IMR-90 (cell line): ENCODE measurements at regions not wholly inside any gene's neighbourhood (a gene's known extent, or its start where the extent isn't known, plus 50 kb on each side); places are given as distances from the start of the nearest gene placed in this dataset.

Experiments
- ATAC-seq: fragments of 200-7000 bp; cut with Tn5 transposase; 2 replicates; pipeline ENCODE4 v1.9.1; 2020; ENCODE audit warnings: low read depth, mild to moderate bottlenecking, moderate library complexity
- BruUV-seq: library from RNA; stranded (reverse); fragments of 400-500 nt; replicated peaks from 2 replicates; lab custom pipeline; 2021; lab: Mats Ljungman, UMichigan
- CTCF ChIA-PET: fragments of 300-600 bp; formaldehyde crosslinking; extraction: SDS; loops from one replicate; lab custom pipeline; 2021; ENCODE audit warnings: antibody characterized with exemption; lab: Yijun Ruan, JAX
- POLR2A ChIA-PET: fragments of 300-600 bp; sonication (Branson Sonifier 250); formaldehyde crosslinking; loops from one replicate; lab custom pipeline; 2022; ENCODE audit warnings: antibody characterized with exemption; ENCODE audit not compliant: unreplicated experiment; lab: Charles Lee
- DNase-seq: peaks from one replicate; pipeline ENCODE4 v3.0.0; 2013
- H2AFZ ChIP-seq: replicated peaks from 2 replicates; pipeline ENCODE3; 2013; ENCODE audit warnings: low read length, mild to moderate bottlenecking; ENCODE audit not compliant: poor library complexity
- H2AK5ac ChIP-seq: 2 replicates; pipeline ENCODE4 v1.6.1; 2013; ENCODE audit warnings: low read depth, low read length, inconsistent platforms
- H2AK9ac ChIP-seq: replicated peaks from 2 replicates; pipeline ENCODE3; 2013; ENCODE audit warnings: mild to moderate bottlenecking, low read depth, low read length, moderate library complexity; ENCODE audit not compliant: poor library complexity
- H2BK120ac ChIP-seq: 2 replicates; pipeline ENCODE4 v1.6.1; 2013; ENCODE audit warnings: low read depth, low read length, inconsistent platforms
- H2BK15ac ChIP-seq: 3 replicates; pipeline ENCODE4 v1.6.1; 2013; ENCODE audit warnings: low read depth, low read length, inconsistent platforms
- H2BK20ac ChIP-seq: 2 replicates; pipeline ENCODE4 v1.6.1; 2013; ENCODE audit warnings: low read depth, mild to moderate bottlenecking, inconsistent platforms, low read length, moderate library complexity
- H2BK5ac ChIP-seq: 2 replicates; pipeline ENCODE4 v1.6.1; 2013; ENCODE audit warnings: mild to moderate bottlenecking, low read depth, low read length, inconsistent platforms; ENCODE audit not compliant: poor library complexity, severe bottlenecking
- H3K14ac ChIP-seq: replicated peaks from 2 replicates; pipeline ENCODE4 v1.6.1; 2013; ENCODE audit warnings: low read depth, low read length, inconsistent platforms
- H3K18ac ChIP-seq: 2 replicates; pipeline ENCODE4 v1.6.1; 2013; ENCODE audit warnings: low read depth, low read length, control low read depth
- H3K23ac ChIP-seq: 2 replicates; pipeline ENCODE4 v1.6.1; 2013; ENCODE audit warnings: low read depth, low read length, inconsistent platforms
- H3K27ac ChIP-seq: 2 replicates; pipeline ENCODE4 v1.5.1; 2013; ENCODE audit warnings: mild to moderate bottlenecking, control low read depth, low read length; ENCODE audit not compliant: insufficient read depth
- H3K27me3 ChIP-seq: 2 replicates; pipeline ENCODE4 v1.6.1; 2013; ENCODE audit warnings: low read length; ENCODE audit not compliant: control insufficient read depth, insufficient read depth
- H3K36me3 ChIP-seq: 2 replicates; pipeline ENCODE4 v1.6.1; 2013; ENCODE audit warnings: low read length, mixed read lengths; ENCODE audit not compliant: control insufficient read depth, insufficient read depth
- H3K4ac ChIP-seq: 2 replicates; pipeline ENCODE4 v1.6.1; 2013; ENCODE audit warnings: low read depth, low read length, inconsistent platforms
- H3K4me1 ChIP-seq: 2 replicates; pipeline ENCODE4 v1.6.1; 2013; ENCODE audit warnings: low read length, mixed read lengths; ENCODE audit not compliant: control insufficient read depth, insufficient read depth
- H3K4me2 ChIP-seq: 2 replicates; pipeline ENCODE4 v1.6.1; 2013; ENCODE audit warnings: low read depth, mild to moderate bottlenecking, control low read depth, low read length, moderate library complexity
- H3K4me3 ChIP-seq: 2 replicates; pipeline ENCODE4 v1.5.1; 2013; ENCODE audit warnings: low read depth, mild to moderate bottlenecking, control low read depth, low read length, moderate library complexity; ENCODE audit not compliant: insufficient read depth
- H3K56ac ChIP-seq: 2 replicates; pipeline ENCODE4 v1.6.1; 2013; ENCODE audit warnings: low read length, inconsistent platforms; ENCODE audit not compliant: insufficient read depth; ENCODE audit errors: extremely low read depth
- H3K79me1 ChIP-seq, 2 experiments: 2 replicates each; pipeline ENCODE4 v1.6.1; 2013; ENCODE audit warnings: low read length in 2 of 2, inconsistent platforms in 1 of 2, low read depth in 1 of 2
- H3K9ac ChIP-seq: 2 replicates; pipeline ENCODE4 v1.6.1; 2013; ENCODE audit warnings: low read depth, low read length, control low read depth
- H3K9me1 ChIP-seq: 2 replicates; pipeline ENCODE4 v1.6.1; 2013; ENCODE audit warnings: low read length, inconsistent platforms; ENCODE audit not compliant: insufficient read depth
- H3K9me3 ChIP-seq: 2 replicates; pipeline ENCODE4 v1.6.1; 2013; ENCODE audit warnings: low read length; ENCODE audit not compliant: control insufficient read depth, insufficient read depth
- H4K20me1 ChIP-seq: 2 replicates; pipeline ENCODE4 v1.6.1; 2013; ENCODE audit warnings: low read length, inconsistent platforms; ENCODE audit not compliant: insufficient read depth
- H4K5ac ChIP-seq: 2 replicates; pipeline ENCODE4 v1.6.1; 2013; ENCODE audit warnings: mild to moderate bottlenecking, low read depth, low read length, control low read depth
- H4K8ac ChIP-seq, 2 experiments: 2 replicates each; pipeline ENCODE4 v1.6.1; 2013; ENCODE audit warnings: low read depth in 2 of 2, low read length in 2 of 2, control low read depth in 1 of 2, inconsistent platforms in 1 of 2
- H4K91ac ChIP-seq: 2 replicates; pipeline ENCODE4 v1.6.1; 2013; ENCODE audit warnings: low read depth, low read length, inconsistent platforms; ENCODE audit not compliant: insufficient read depth
- BHLHE40 ChIP-seq: fragments of 150-350 bp; IDR thresholded peaks from 2 replicates; pipeline ENCODE4 v1.6.1; 2016; ENCODE audit warnings: mild to moderate bottlenecking, low read depth, low read length
- FOS ChIP-seq: fragments of 150-350 bp; IDR thresholded peaks from 2 replicates; pipeline ENCODE4 v1.6.1; 2016; ENCODE audit warnings: low read depth, low read length
- USF2 ChIP-seq: fragments of 150-350 bp; IDR thresholded peaks from 2 replicates; pipeline ENCODE4 v1.6.1; 2017; ENCODE audit warnings: mild to moderate bottlenecking, antibody characterized with exemption, low read length, low read depth
- WGBS, 2 experiments: methylation state at CpG; one replicate each; pipeline versions ENCODE4 v1.1.5 to v1.1.7; 2013; ENCODE audit warnings: missing lambda C conversion rate in 2 of 2; ENCODE audit not compliant: insufficient read length in 1 of 2; ENCODE audit errors: extremely low coverage in 2 of 2; 5-methylcytosine and 5-hydroxymethylcytosine counted together
- dilution Hi-C: fragments of 300-500 bp; cut with HindIII; formaldehyde crosslinking; loops from one replicate; pipeline ENCODE4 v1.14.3; 2018; ENCODE audit warnings: low sequenced_read_pairs; ENCODE audit not compliant: unreplicated experiment
- in situ Hi-C: fragments of 300-500 bp; cut with MboI; formaldehyde crosslinking; loops from 3 replicates; pipeline ENCODE4 v1.14.3; 2019; ENCODE audit warnings: low sequenced_read_pairs, inconsistent platforms, mixed read lengths
- intact Hi-C: fragments of 100-400 bp; cut with micrococcal nuclease; formaldehyde crosslinking; loops from 2 replicates; pipeline ENCODE4 v1.10.0; 2022

GRCh38 chr12:91418221-91419090, 235.8 kb upstream of the DCN start:
- H3K9me1 ChIP-seq: no peaks in the 10 kb centered on the region
- no peak overlapping the region for H4K8ac ChIP-seq
- no peak overlapping the region for H3K56ac ChIP-seq
- H2BK5ac ChIP-seq: no peak overlapping the region
- no peak overlapping the region for H3K27ac ChIP-seq
- in situ Hi-C loops (no loop called here), intact Hi-C loops (loop anchor here (5.0 kb wide), 1 partner anchor 84 kb away; no protein-coding TSS in a partner anchor), dilution Hi-C loops (no loop called here)
- CTCF ChIA-PET: interaction anchor here (0.5 to 0.6 kb wide), 2 partner anchors 161 to 874 kb away, joined by 3 to 5 read pairs; no protein-coding TSS in a partner anchor
- TF ChIP-seq FOS (no peak), BHLHE40 (no peak), USF2 (no peak)
- no TSS peak for BruUV-seq
- DNase-seq (no peak), ATAC-seq (no peak)
- H3K4ac ChIP-seq: no peak overlapping the region
- no CpG with 5 or more reads among the region's 1 CpG for WGBS, 2 experiments
- no peak overlapping the region for H3K23ac ChIP-seq
- H3K27me3 ChIP-seq: peaks cover 5% of the 10 kb centered on the region
- H4K91ac ChIP-seq: no peak overlapping the region
- H3K9me3 ChIP-seq: no peaks in the 10 kb centered on the region
- no peak overlapping the region for H3K4me2 ChIP-seq
- H3K14ac ChIP-seq: no peak overlapping the region
- H4K5ac ChIP-seq: no peak overlapping the region
- H2AK5ac ChIP-seq: no peak overlapping the region
- peaks cover 4% of the 10 kb centered on the region for H3K4me1 ChIP-seq
- H2BK20ac ChIP-seq: no peak overlapping the region
- no peak overlapping the region for H2AFZ ChIP-seq
- H3K36me3 ChIP-seq: no peaks in the 10 kb centered on the region
- no peak overlapping the region for H3K4me3 ChIP-seq
- H3K9ac ChIP-seq: no peak overlapping the region
- H2BK15ac ChIP-seq: no peak overlapping the region
- H3K79me1 ChIP-seq: no peaks in the 10 kb centered on the region
- no peaks in the 10 kb centered on the region for H4K20me1 ChIP-seq
- no peak overlapping the region for H2BK120ac ChIP-seq
- no peak overlapping the region for H2AK9ac ChIP-seq
- POLR2A ChIA-PET: no interaction called here
- no peak overlapping the region for H3K18ac ChIP-seq
